Astrocyte (in vitro differentiated cells and primary cell): ENCODE measurements at regions not wholly inside any gene's neighbourhood (a gene's known extent, or its start where the extent isn't known, plus 50 kb on each side); places are given as distances from the start of the nearest gene placed in this dataset.

Experiments
- EZH2 ChIP-seq: IDR thresholded peaks from 2 replicates; pipeline ENCODE4 v1.6.1; 2012; ENCODE audit warnings: mild to moderate bottlenecking, low read length, inconsistent platforms; ENCODE audit not compliant: insufficient read depth
- TF ChIP-seq, protein P1 (sequence below): IDR thresholded peaks from 2 replicates; pipeline ENCODE4 v1.5.1; 2011; ENCODE audit warnings: low read depth, mild to moderate bottlenecking, inconsistent platforms, low read length, moderate library complexity; ENCODE audit not compliant: insufficient read depth

DNA sequence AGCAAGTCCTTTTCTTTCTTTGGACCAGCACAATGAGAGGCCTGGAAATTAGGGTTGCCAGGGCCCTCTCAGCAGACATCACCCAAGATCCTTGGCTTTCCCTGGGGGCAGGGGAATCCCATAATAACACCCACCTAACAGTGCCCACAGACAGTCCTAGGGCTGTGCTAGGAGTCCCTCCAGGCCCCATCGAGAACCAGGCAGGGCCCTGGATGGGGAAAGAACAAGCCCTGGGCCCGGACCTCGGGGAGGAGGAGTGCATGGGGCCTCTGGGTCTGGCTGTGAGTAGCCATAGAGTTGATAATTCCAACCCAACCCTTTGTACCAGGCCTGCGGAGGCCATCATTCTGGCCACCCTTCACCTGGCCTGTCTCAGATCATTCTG, 201.2 kb upstream of the ZMIZ1 start:
- TF ChIP-seq, protein P1, sequence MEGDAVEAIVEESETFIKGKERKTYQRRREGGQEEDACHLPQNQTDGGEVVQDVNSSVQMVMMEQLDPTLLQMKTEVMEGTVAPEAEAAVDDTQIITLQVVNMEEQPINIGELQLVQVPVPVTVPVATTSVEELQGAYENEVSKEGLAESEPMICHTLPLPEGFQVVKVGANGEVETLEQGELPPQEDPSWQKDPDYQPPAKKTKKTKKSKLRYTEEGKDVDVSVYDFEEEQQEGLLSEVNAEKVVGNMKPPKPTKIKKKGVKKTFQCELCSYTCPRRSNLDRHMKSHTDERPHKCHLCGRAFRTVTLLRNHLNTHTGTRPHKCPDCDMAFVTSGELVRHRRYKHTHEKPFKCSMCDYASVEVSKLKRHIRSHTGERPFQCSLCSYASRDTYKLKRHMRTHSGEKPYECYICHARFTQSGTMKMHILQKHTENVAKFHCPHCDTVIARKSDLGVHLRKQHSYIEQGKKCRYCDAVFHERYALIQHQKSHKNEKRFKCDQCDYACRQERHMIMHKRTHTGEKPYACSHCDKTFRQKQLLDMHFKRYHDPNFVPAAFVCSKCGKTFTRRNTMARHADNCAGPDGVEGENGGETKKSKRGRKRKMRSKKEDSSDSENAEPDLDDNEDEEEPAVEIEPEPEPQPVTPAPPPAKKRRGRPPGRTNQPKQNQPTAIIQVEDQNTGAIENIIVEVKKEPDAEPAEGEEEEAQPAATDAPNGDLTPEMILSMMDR = no peak
- no peak for TF ChIP-seq EZH2
